Suprapubic skin (tissue), 4 donors: ENCODE measurements at regions not wholly inside any gene's neighbourhood (a gene's known extent, or its start where the extent isn't known, plus 50 kb on each side); places are given as distances from the start of the nearest gene placed in this dataset.

Experiments used
- DNase-seq, 2 donors: peaks; one replicate each; pipeline ENCODE4 v3.0.0-alpha.2; 2019; ENCODE audit warnings: low spot score in 2 of 2
- H3K27ac ChIP-seq: fragments of 200-600 bp; sonication (generic); one replicate; pipeline ENCODE4 v1.5.1; 2019
- H3K27me3 ChIP-seq: fragments of 200-600 bp; sonication (generic); one replicate; pipeline ENCODE4 v1.5.1; 2019
- H3K36me3 ChIP-seq: fragments of 200-600 bp; sonication (generic); one replicate; pipeline ENCODE4 v1.5.1; 2019
- H3K4me1 ChIP-seq: fragments of 200-600 bp; sonication (generic); one replicate; pipeline ENCODE4 v1.5.1; 2019
- H3K4me3 ChIP-seq: fragments of 200-600 bp; sonication (generic); one replicate; pipeline ENCODE4 v1.5.1; 2019; ENCODE audit warnings: mild to moderate bottlenecking
- H3K9me3 ChIP-seq: fragments of 200-600 bp; sonication (generic); one replicate; pipeline ENCODE4 v1.5.1; 2019
- CTCF ChIP-seq, 2 donors: fragments of 200-600 bp in 1 of 2; fragments of 450-650 bp in 1 of 2; sonication (generic) in 1 of 2; IDR thresholded peaks; one replicate each; pipeline ENCODE4 v1.5.1; 2016 to 2019; ENCODE audit warnings: antibody characterized with exemption in 2 of 2, mild to moderate bottlenecking in 1 of 2, moderate library complexity in 1 of 2
- EP300 ChIP-seq: sonication (generic); formaldehyde crosslinking; IDR thresholded peaks from one replicate; pipeline ENCODE4 v1.6.1; 2017; ENCODE audit warnings: antibody characterized with exemption
- POLR2A ChIP-seq, 2 donors: fragments of 450-650 bp; IDR thresholded peaks; one replicate each; pipeline ENCODE4 v1.6.1; 2017; ENCODE audit warnings: antibody characterized with exemption in 2 of 2, mild to moderate bottlenecking in 2 of 2, moderate library complexity in 2 of 2
- POLR2AphosphoS5 ChIP-seq, 3 donors: sonication (generic); formaldehyde crosslinking; IDR thresholded peaks; one replicate each; pipeline ENCODE4 v1.6.1; 2017; ENCODE audit warnings: antibody characterized with exemption in 3 of 3
- WGBS: methylation state at CpG from one replicate; pipeline ENCODE4 v1.1.5; 2018; 5-methylcytosine and 5-hydroxymethylcytosine counted together

- DNase-seq = no peak
- no peak for TF ChIP-seq POLR2A (IDR thresholded peaks at IDR 0.05)
- no peak for TF ChIP-seq EP300
- no peak for TF ChIP-seq CTCF (IDR thresholded peaks at IDR 0.05)
- no peak for TF ChIP-seq POLR2AphosphoS5 (IDR thresholded peaks at IDR 0.05)
- Histone ChIP-seq H3K4me1 (no peaks in the 10 kb centered on the region), H3K4me3 (no peak overlapping the region), H3K27me3 (no peaks in the 10 kb centered on the region), H3K36me3 (no peaks in the 10 kb centered on the region), H3K9me3 (no peaks in the 10 kb centered on the region), H3K27ac (no peak overlapping the region)
- 86% methylated on average over 1 of the region's 1 CpG for WGBS
Observed at GRCh38 chr13:90305796-90306195, 1041.7 kb upstream of the MIR17HG start.

GRCh38 chr13:90307136-90307535 lies 1040.4 kb upstream of the MIR17HG start:
- H3K27me3 ChIP-seq = no peaks in the 10 kb centered on the region
- no peaks in the 10 kb centered on the region for H3K9me3 ChIP-seq
- no peaks in the 10 kb centered on the region for H3K36me3 ChIP-seq
- TF ChIP-seq POLR2A (IDR thresholded peaks at IDR 0.05) (no peak), POLR2AphosphoS5 (IDR thresholded peaks at IDR 0.05) (no peak), CTCF (IDR thresholded peaks at IDR 0.05) (no peak), EP300 (no peak)
- H3K27ac ChIP-seq = no peak overlapping the region
- H3K4me3 ChIP-seq = no peak overlapping the region
- 81% methylated on average over 6 of the region's 6 CpGs for WGBS
- DNase-seq = no peak
- no peaks in the 10 kb centered on the region for H3K4me1 ChIP-seq

GRCh38 chr13:90308249-90308648 lies 1039.2 kb upstream of the MIR17HG start:
- no peaks in the 10 kb centered on the region for H3K27me3 ChIP-seq
- H3K27ac ChIP-seq = no peak overlapping the region
- no peak overlapping the region for H3K4me3 ChIP-seq
- H3K9me3 ChIP-seq = no peaks in the 10 kb centered on the region
- H3K4me1 ChIP-seq = no peaks in the 10 kb centered on the region
- no peak for TF ChIP-seq POLR2A (IDR thresholded peaks at IDR 0.05)
- TF ChIP-seq POLR2AphosphoS5 (IDR thresholded peaks at IDR 0.05) = no peak
- no peak for TF ChIP-seq CTCF (IDR thresholded peaks at IDR 0.05)
- TF ChIP-seq EP300 = no peak
- no peaks in the 10 kb centered on the region for H3K36me3 ChIP-seq
- no peak for DNase-seq

- Histone ChIP-seq H3K27ac (no peak overlapping the region), H3K36me3 (no peaks in the 10 kb centered on the region), H3K27me3 (no peaks in the 10 kb centered on the region), H3K4me1 (no peaks in the 10 kb centered on the region), H3K9me3 (no peaks in the 10 kb centered on the region), H3K4me3 (no peak overlapping the region)
- TF ChIP-seq CTCF (IDR thresholded peaks at IDR 0.05) (no peak), POLR2AphosphoS5 (IDR thresholded peaks at IDR 0.05) (no peak), POLR2A (IDR thresholded peaks at IDR 0.05) (no peak), EP300 (no peak)
- no peak for DNase-seq
- WGBS = 79% methylated on average over 7 of the region's 7 CpGs
Observed at GRCh38 chr13:90311929-90312328, 1035.6 kb upstream of the MIR17HG start.

- no peak for DNase-seq
- WGBS = 85% methylated on average over 2 of the region's 2 CpGs
- TF ChIP-seq POLR2AphosphoS5 (IDR thresholded peaks at IDR 0.05) (no peak), POLR2A (IDR thresholded peaks at IDR 0.05) (no peak), EP300 (no peak), CTCF (IDR thresholded peaks at IDR 0.05) (no peak)
- Histone ChIP-seq H3K4me1 (no peaks in the 10 kb centered on the region), H3K36me3 (no peaks in the 10 kb centered on the region), H3K27ac (no peak overlapping the region), H3K9me3 (no peaks in the 10 kb centered on the region), H3K4me3 (no peak overlapping the region), H3K27me3 (no peaks in the 10 kb centered on the region)
Observed at GRCh38 chr13:90315061-90315460, 1032.4 kb upstream of the MIR17HG start.
